SK-N-SH treated with all-trans-retinoic acid at 6 μM for 48 hours (cell line): ENCODE measurements at regions not wholly inside any gene's neighbourhood (a gene's known extent, or its start where the extent isn't known, plus 50 kb on each side); places are given as distances from the start of the nearest gene placed in this dataset.

Experiments
- ATAC-seq: fragments of 200-7000 bp; cut with Tn5 transposase; 3 replicates; pipeline ENCODE4 v1.9.1; 2020; ENCODE audit warnings: mild to moderate bottlenecking, moderate library complexity
- ARNTL ChIP-seq: fragments of 450-650 bp; formaldehyde crosslinking; IDR thresholded peaks from 2 replicates; pipeline ENCODE4 v1.5.0; 2020; ENCODE audit warnings: low read depth, mild to moderate bottlenecking, moderate library complexity, borderline replicate concordance
- BACH2 ChIP-seq: fragments of 250-450 bp; sonication (Bioruptor Pico); IDR thresholded peaks from 2 replicates; pipeline ENCODE4 v1.9.0; 2021; ENCODE audit warnings: mild to moderate bottlenecking, borderline replicate concordance
- CSDC2 ChIP-seq: fragments of 250-450 bp; sonication (Bioruptor Pico); IDR thresholded peaks from 2 replicates; pipeline ENCODE4 v1.5.0; 2020; ENCODE audit warnings: mild to moderate bottlenecking, moderate library complexity
- ESRRG ChIP-seq: fragments of 250-450 bp; sonication (Bioruptor Pico); IDR thresholded peaks from 2 replicates; pipeline ENCODE4 v1.6.1; 2021; ENCODE audit warnings: mild to moderate bottlenecking
- GLIS3 ChIP-seq: fragments of 250-450 bp; sonication (Bioruptor Pico); IDR thresholded peaks from 2 replicates; pipeline ENCODE4 v1.5.0; 2020; ENCODE audit warnings: mild to moderate bottlenecking, moderate library complexity
- ISL1 ChIP-seq: fragments of 250-450 bp; sonication (Bioruptor Pico); IDR thresholded peaks from 2 replicates; pipeline ENCODE4 v2.1.2; 2022; ENCODE audit warnings: mild to moderate bottlenecking, moderate library complexity
- OSR1 ChIP-seq: fragments of 250-450 bp; sonication (Bioruptor Pico); IDR thresholded peaks from 2 replicates; pipeline ENCODE4 v1.8.0; 2022; ENCODE audit warnings: moderate library complexity, mild to moderate bottlenecking, inconsistent platforms
- PPARA ChIP-seq: fragments of 250-450 bp; sonication (Bioruptor Pico); IDR thresholded peaks from 2 replicates; pipeline ENCODE4 v1.5.0; 2020; ENCODE audit warnings: mild to moderate bottlenecking, borderline replicate concordance
- RARB ChIP-seq: fragments of 250-450 bp; sonication (Bioruptor Pico); IDR thresholded peaks from 2 replicates; pipeline ENCODE4 v1.8.0; 2021; ENCODE audit warnings: mild to moderate bottlenecking, moderate library complexity
- SNAI2 ChIP-seq: fragments of 250-450 bp; sonication (Bioruptor Pico); IDR thresholded peaks from 2 replicates; pipeline ENCODE4 v1.5.0; 2020; ENCODE audit warnings: mild to moderate bottlenecking, moderate library complexity
- TOX ChIP-seq: fragments of 250-450 bp; sonication (Bioruptor Pico); IDR thresholded peaks from 2 replicates; pipeline ENCODE4 v1.8.0; 2021; ENCODE audit warnings: mild to moderate bottlenecking, moderate library complexity, borderline replicate concordance
- ZFP3 ChIP-seq: fragments of 250-450 bp; sonication (Bioruptor Pico); IDR thresholded peaks from 2 replicates; pipeline ENCODE4 v1.5.0; 2020; ENCODE audit warnings: mild to moderate bottlenecking, moderate library complexity
- ZNF565 ChIP-seq: fragments of 450-650 bp; formaldehyde crosslinking; conservative IDR thresholded peaks from 2 replicates; pipeline ENCODE4 v1.5.0; 2020; ENCODE audit warnings: low read depth, mild to moderate bottlenecking, moderate library complexity
- ZNF70 ChIP-seq: fragments of 450-650 bp; formaldehyde crosslinking; IDR thresholded peaks from 2 replicates; pipeline ENCODE4 v1.5.0; 2020; ENCODE audit warnings: mild to moderate bottlenecking, moderate library complexity
- ZNF8 ChIP-seq: fragments of 450-650 bp; formaldehyde crosslinking; IDR thresholded peaks from 2 replicates; pipeline ENCODE4 v1.5.0; 2020; ENCODE audit warnings: mild to moderate bottlenecking, moderate library complexity
- TF ChIP-seq, protein P1 (sequence below): fragments of 250-450 bp; sonication (Bioruptor Pico); IDR thresholded peaks from 2 replicates; pipeline ENCODE4 v1.5.0; 2020; ENCODE audit warnings: mild to moderate bottlenecking, moderate library complexity
- TF ChIP-seq, protein P2 (sequence below): fragments of 250-450 bp; sonication (Bioruptor Pico); IDR thresholded peaks from 2 replicates; pipeline ENCODE4 v1.5.1; 2020; ENCODE audit warnings: low read depth, mild to moderate bottlenecking, moderate library complexity
- TF ChIP-seq, protein P3 (sequence below): fragments of 250-450 bp; sonication (Bioruptor Pico); IDR thresholded peaks from 2 replicates; pipeline ENCODE4 v1.8.0; 2021; ENCODE audit warnings: low read depth, mild to moderate bottlenecking, moderate library complexity, borderline replicate concordance
- TF ChIP-seq, protein P4 (sequence below): fragments of 250-450 bp; sonication (Bioruptor Pico); IDR thresholded peaks from 2 replicates; pipeline ENCODE4 v1.5.1; 2021; ENCODE audit warnings: mild to moderate bottlenecking, moderate library complexity

DNA sequence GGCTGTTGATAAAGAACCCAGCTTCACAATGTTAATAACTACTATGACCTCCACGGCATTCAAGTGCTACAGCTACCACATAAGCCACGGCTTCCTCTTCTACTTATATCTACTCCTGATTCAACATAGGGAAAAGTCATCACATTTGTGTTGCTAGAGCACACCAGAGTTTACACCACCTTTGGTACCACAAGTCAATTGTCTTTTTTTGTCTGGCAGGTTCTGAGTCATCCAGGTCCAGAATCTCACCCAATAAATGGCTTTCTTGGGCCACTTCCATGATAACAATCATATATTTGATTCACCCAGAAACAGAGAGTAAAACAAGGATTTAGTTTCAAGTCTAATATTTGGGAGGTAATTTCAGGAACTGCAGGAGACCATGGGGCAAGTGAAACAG lies 480.2 kb downstream of the TMX3 start:
- no peak for ATAC-seq
- TF ChIP-seq ZFP3 (CRISPR knock-in tag) (no peak), ZNF70 (CRISPR knock-in tag) (no peak), GLIS3 (CRISPR knock-in tag) (no peak), ESRRG (CRISPR knock-in tag) (no peak), ZNF565 (no peak)
- TF ChIP-seq, protein P1, sequence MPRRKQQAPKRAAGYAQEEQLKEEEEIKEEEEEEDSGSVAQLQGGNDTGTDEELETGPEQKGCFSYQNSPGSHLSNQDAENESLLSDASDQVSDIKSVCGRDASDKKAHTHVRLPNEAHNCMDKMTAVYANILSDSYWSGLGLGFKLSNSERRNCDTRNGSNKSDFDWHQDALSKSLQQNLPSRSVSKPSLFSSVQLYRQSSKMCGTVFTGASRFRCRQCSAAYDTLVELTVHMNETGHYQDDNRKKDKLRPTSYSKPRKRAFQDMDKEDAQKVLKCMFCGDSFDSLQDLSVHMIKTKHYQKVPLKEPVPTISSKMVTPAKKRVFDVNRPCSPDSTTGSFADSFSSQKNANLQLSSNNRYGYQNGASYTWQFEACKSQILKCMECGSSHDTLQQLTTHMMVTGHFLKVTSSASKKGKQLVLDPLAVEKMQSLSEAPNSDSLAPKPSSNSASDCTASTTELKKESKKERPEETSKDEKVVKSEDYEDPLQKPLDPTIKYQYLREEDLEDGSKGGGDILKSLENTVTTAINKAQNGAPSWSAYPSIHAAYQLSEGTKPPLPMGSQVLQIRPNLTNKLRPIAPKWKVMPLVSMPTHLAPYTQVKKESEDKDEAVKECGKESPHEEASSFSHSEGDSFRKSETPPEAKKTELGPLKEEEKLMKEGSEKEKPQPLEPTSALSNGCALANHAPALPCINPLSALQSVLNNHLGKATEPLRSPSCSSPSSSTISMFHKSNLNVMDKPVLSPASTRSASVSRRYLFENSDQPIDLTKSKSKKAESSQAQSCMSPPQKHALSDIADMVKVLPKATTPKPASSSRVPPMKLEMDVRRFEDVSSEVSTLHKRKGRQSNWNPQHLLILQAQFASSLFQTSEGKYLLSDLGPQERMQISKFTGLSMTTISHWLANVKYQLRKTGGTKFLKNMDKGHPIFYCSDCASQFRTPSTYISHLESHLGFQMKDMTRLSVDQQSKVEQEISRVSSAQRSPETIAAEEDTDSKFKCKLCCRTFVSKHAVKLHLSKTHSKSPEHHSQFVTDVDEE (CRISPR knock-in tag), result no peak
- TF ChIP-seq, all 23 proteins: peak for 0

DNA sequence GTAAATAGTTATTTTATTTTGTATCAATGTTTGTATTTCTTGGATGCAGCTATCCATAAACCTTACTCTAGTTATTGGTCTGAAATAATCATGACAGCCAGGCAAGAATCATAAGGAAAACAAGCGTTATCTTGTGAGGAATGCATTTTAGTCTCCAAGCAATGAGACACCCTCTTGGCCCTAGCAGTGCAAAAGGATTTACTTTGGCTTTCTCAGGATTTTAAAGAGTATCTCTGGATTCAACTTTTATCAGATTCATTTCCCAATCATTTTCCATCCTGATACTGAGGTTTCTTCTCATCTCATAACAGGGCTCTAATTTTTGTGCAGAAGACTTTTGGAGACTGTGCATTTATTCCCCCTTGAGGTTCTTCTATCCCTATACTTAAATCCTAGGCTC lies 480.8 kb downstream of the TMX3 start:
- TF ChIP-seq, protein P2, sequence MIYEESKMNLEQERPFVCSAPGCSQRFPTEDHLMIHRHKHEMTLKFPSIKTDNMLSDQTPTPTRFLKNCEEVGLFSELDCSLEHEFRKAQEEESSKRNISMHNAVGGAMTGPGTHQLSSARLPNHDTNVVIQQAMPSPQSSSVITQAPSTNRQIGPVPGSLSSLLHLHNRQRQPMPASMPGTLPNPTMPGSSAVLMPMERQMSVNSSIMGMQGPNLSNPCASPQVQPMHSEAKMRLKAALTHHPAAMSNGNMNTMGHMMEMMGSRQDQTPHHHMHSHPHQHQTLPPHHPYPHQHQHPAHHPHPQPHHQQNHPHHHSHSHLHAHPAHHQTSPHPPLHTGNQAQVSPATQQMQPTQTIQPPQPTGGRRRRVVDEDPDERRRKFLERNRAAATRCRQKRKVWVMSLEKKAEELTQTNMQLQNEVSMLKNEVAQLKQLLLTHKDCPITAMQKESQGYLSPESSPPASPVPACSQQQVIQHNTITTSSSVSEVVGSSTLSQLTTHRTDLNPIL (CRISPR knock-in tag), result no peak
- TF ChIP-seq, protein P1 (CRISPR knock-in tag), result no peak
- TF ChIP-seq OSR1 (CRISPR knock-in tag) (no peak), CSDC2 (CRISPR knock-in tag) (no peak), ZNF8 (CRISPR knock-in tag) (no peak), TOX (no peak), ZFP3 (CRISPR knock-in tag) (no peak)
- TF ChIP-seq, protein P3, sequence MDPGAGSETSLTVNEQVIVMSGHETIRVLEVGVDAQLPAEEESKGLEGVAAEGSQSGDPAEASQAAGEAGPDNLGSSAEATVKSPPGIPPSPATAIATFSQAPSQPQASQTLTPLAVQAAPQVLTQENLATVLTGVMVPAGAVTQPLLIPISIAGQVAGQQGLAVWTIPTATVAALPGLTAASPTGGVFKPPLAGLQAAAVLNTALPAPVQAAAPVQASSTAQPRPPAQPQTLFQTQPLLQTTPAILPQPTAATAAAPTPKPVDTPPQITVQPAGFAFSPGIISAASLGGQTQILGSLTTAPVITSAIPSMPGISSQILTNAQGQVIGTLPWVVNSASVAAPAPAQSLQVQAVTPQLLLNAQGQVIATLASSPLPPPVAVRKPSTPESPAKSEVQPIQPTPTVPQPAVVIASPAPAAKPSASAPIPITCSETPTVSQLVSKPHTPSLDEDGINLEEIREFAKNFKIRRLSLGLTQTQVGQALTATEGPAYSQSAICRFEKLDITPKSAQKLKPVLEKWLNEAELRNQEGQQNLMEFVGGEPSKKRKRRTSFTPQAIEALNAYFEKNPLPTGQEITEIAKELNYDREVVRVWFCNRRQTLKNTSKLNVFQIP (CRISPR knock-in tag), result no peak
- ATAC-seq, result no peak

DNA sequence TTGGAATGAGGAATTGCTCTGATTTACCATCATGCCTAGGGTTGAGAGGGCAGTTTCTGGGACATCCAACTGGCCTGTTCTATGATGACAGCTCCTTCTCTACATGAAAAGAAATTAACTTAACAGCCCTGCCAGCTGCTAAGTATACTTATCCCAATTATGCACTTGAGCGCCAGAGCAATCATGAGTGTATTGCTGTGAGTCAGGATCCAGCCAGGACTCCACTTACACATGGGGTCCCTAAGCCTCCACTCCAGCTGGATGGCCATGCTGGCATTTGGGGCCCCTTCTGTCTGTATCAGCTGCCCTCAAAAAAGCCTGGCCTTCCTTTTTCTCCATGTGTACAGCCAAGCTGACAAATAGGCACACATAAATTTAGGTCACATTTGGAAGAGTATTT lies 481.9 kb downstream of the TMX3 start:
- TF ChIP-seq GLIS3 (CRISPR knock-in tag) (no peak), CSDC2 (CRISPR knock-in tag) (no peak), ISL1 (no peak), RARB (CRISPR knock-in tag) (no peak), PPARA (no peak), ZNF565 (no peak), ARNTL (CRISPR knock-in tag) (no peak)
- TF ChIP-seq, protein P4, sequence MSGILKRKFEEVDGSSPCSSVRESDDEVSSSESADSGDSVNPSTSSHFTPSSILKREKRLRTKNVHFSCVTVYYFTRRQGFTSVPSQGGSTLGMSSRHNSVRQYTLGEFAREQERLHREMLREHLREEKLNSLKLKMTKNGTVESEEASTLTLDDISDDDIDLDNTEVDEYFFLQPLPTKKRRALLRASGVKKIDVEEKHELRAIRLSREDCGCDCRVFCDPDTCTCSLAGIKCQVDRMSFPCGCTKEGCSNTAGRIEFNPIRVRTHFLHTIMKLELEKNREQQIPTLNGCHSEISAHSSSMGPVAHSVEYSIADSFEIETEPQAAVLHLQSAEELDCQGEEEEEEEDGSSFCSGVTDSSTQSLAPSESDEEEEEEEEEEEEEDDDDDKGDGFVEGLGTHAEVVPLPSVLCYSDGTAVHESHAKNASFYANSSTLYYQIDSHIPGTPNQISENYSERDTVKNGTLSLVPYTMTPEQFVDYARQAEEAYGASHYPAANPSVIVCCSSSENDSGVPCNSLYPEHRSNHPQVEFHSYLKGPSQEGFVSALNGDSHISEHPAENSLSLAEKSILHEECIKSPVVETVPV (CRISPR knock-in tag), result no peak
- TF ChIP-seq, protein P2 (CRISPR knock-in tag), result no peak

DNA sequence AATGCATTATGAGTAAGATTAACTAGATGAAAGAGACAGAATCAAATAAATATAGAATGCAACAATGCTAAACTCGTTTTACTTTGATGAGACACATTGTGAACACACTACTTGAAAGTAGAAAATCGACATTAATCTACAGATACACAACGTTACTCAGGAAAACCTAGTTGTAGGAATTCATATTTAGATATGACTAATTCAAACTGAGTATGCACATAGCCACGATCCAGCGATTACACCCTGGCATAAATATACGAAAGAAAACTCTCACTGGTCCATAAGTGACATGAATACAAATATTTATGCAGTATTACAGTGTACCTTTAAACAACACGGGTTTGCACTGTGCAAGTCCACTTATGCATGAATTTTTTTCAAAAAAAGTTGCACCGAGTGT lies 485.6 kb downstream of the TMX3 start:
- no peak for ATAC-seq
- TF ChIP-seq, protein P2 (CRISPR knock-in tag), result no peak
- TF ChIP-seq GLIS3 (CRISPR knock-in tag) (no peak), ISL1 (no peak), BACH2 (CRISPR knock-in tag) (no peak), RARB (CRISPR knock-in tag) (no peak), PPARA (no peak), SNAI2 (CRISPR knock-in tag) (no peak)
- TF ChIP-seq, protein P4 (CRISPR knock-in tag), result no peak
- TF ChIP-seq, protein P3 (CRISPR knock-in tag), result no peak

More for the DNA sequence above, 481.9 kb downstream of the TMX3 start:
- no peak for ATAC-seq
